C4-2B (cell line): ENCODE measurements at regions not wholly inside any gene's neighbourhood (a gene's known extent, or its start where the extent isn't known, plus 50 kb on each side); places are given as distances from the start of the nearest gene placed in this dataset.

ENCODE experiments used
- H3K27ac ChIP-seq: fragments of 450-650 bp; 2 replicates; pipeline ENCODE4 v1.5.1; 2017
- CTCF ChIP-seq: fragments of 450-650 bp; conservative IDR thresholded peaks from 2 replicates; pipeline ENCODE4 v1.5.1; 2017; ENCODE audit warnings: mild to moderate bottlenecking
- ZFX ChIP-seq: fragments of 450-650 bp; IDR thresholded peaks from 2 replicates; pipeline ENCODE4 v1.6.1; 2017

GRCh38 chr13:31649766-31650165, 89.6 kb upstream of the RXFP2 start:
- TF ChIP-seq ZFX: no peak
- no peak for TF ChIP-seq CTCF
- H3K27ac ChIP-seq: no peak overlapping the region

- no peak for TF ChIP-seq ZFX
- no peak for TF ChIP-seq CTCF
- no peak overlapping the region for H3K27ac ChIP-seq
Observed at GRCh38 chr13:31653730-31654129, 85.6 kb upstream of the RXFP2 start.

- no peak for TF ChIP-seq ZFX
- no peak overlapping the region for H3K27ac ChIP-seq
Observed at GRCh38 chr13:31663880-31664585, 75.3 kb upstream of the RXFP2 start.

- TF ChIP-seq CTCF: no peak
- TF ChIP-seq ZFX: no peak
- H3K27ac ChIP-seq: no peak overlapping the region
Observed at GRCh38 chr13:31670831-31671617, 68.3 kb upstream of the RXFP2 start.

- H3K27ac ChIP-seq: no peak overlapping the region
- TF ChIP-seq ZFX: no peak
- no peak for TF ChIP-seq CTCF
Observed at GRCh38 chr13:31674051-31674450, 65.3 kb upstream of the RXFP2 start.

- TF ChIP-seq CTCF: no peak
- no peak for TF ChIP-seq ZFX
- no peak overlapping the region for H3K27ac ChIP-seq
Observed at GRCh38 chr13:31675440-31675953, 63.8 kb upstream of the RXFP2 start.

GRCh38 chr13:31681133-31681532, 58.2 kb upstream of the RXFP2 start:
- no peak overlapping the region for H3K27ac ChIP-seq
- no peak for TF ChIP-seq ZFX
- no peak for TF ChIP-seq CTCF
